ENCODE measurements at regions not wholly inside any gene's neighbourhood (a gene's known extent, or its start where the extent isn't known, plus 50 kb on each side); places are given as distances from the start of the nearest gene placed in this dataset.
"Not testable (repeated sequence)": the region's sequence is repeated elsewhere in the genome, so short reads cannot be mapped to it uniquely, and the experiment has no call there.

- DNase-seq (ENCODE audit: low spot score): no peak
Measured at GRCh38 chr7:136533732-136534131, 334.7 kb upstream of the CHRM2 start.

- no peak for DNase-seq (ENCODE audit: low spot score)
Measured at GRCh38 chr7:136530831-136531230, 337.6 kb upstream of the CHRM2 start.

GRCh38 chr7:136528329-136528728, 340.1 kb upstream of the CHRM2 start:
- no peak for DNase-seq (ENCODE audit: low spot score)

- DNase-seq (ENCODE audit: low spot score): no peak
Measured at GRCh38 chr7:136527554-136527953, 340.9 kb upstream of the CHRM2 start.

- no peak for DNase-seq (ENCODE audit: low spot score)
Measured at GRCh38 chr7:136526408-136527105, 341.9 kb upstream of the CHRM2 start.

- DNase-seq (ENCODE audit: low spot score): no peak
Measured at GRCh38 chr7:136523571-136523970, 344.9 kb upstream of the CHRM2 start.

- no peak for DNase-seq (ENCODE audit: low spot score)
Measured at GRCh38 chr7:136517971-136518370, 350.5 kb upstream of the CHRM2 start.

GRCh38 chr7:136514776-136515175, 353.7 kb upstream of the CHRM2 start:
- DNase-seq (ENCODE audit: low spot score): no peak

- DNase-seq (ENCODE audit: low spot score): no peak
Measured at GRCh38 chr7:136513744-136514143, 354.7 kb upstream of the CHRM2 start.

- no peak for DNase-seq (ENCODE audit: low spot score)
Measured at GRCh38 chr7:136509466-136509865, 359.0 kb upstream of the CHRM2 start.

- DNase-seq (ENCODE audit: low spot score): no peak
Measured at GRCh38 chr7:136502162-136502561, 366.3 kb upstream of the CHRM2 start.

- DNase-seq (ENCODE audit: low spot score): no peak
Measured at GRCh38 chr7:136501151-136501550, 367.3 kb upstream of the CHRM2 start.

- DNase-seq (ENCODE audit: low spot score): no peak
Measured at GRCh38 chr7:136496551-136496950, 371.9 kb upstream of the CHRM2 start.

GRCh38 chr7:136495081-136495480, 373.4 kb upstream of the CHRM2 start:
- no peak for DNase-seq (ENCODE audit: low spot score)

- DNase-seq (ENCODE audit: low spot score): no peak
Measured at GRCh38 chr7:136492366-136492765, 376.1 kb upstream of the CHRM2 start.

GRCh38 chr7:136489808-136490207, 378.6 kb upstream of the CHRM2 start:
- DNase-seq (ENCODE audit: low spot score): no peak

GRCh38 chr7:136480901-136481300, 387.6 kb upstream of the CHRM2 start:
- DNase-seq (ENCODE audit: low spot score): no peak

GRCh38 chr7:136479922-136480321, 388.5 kb upstream of the CHRM2 start:
- no peak for DNase-seq (ENCODE audit: low spot score)

- no peak for DNase-seq (ENCODE audit: low spot score)
Measured at GRCh38 chr7:136470179-136470578, 398.3 kb upstream of the CHRM2 start.

GRCh38 chr7:136452949-136453348, 415.5 kb upstream of the CHRM2 start:
- DNase-seq (ENCODE audit: low spot score): no peak

GRCh38 chr7:136446751-136447150, 421.7 kb upstream of the CHRM2 start:
- no peak for DNase-seq (ENCODE audit: low spot score)

GRCh38 chr7:136441835-136442234, 426.6 kb upstream of the CHRM2 start:
- DNase-seq (ENCODE audit: low spot score): no peak

- not testable (repeated sequence) for DNase-seq (ENCODE audit: low spot score)
Measured at GRCh38 chr7:136431736-136432135, 436.7 kb upstream of the CHRM2 start.

- no peak for DNase-seq (ENCODE audit: low spot score)
Measured at GRCh38 chr7:136424058-136424457, 444.4 kb upstream of the CHRM2 start.
